CD14-positive monocyte (primary cell): ENCODE measurements at regions not wholly inside any gene's neighbourhood (a gene's known extent, or its start where the extent isn't known, plus 50 kb on each side); places are given as distances from the start of the nearest gene placed in this dataset.

Experiments used
- DNase-seq, 3 donors: peaks; one replicate each; pipeline ENCODE4 v3.0.0-alpha.2; 2011 to 2022
- H2AFZ ChIP-seq: 2 replicates; pipeline ENCODE4 v1.6.0; 2012; ENCODE audit warnings: mild to moderate bottlenecking, low read depth, low read length, inconsistent platforms; ENCODE audit not compliant: insufficient read depth, poor library complexity, severe bottlenecking
- H3K27ac ChIP-seq, 2 donors: 1 replicate in 1 of 2; 2 replicates in 1 of 2; pipeline ENCODE4 v1.5.1; 2012 to 2013; ENCODE audit warnings: low read length in 2 of 2, control low read depth in 1 of 2, inconsistent platforms in 1 of 2, low read depth in 1 of 2, mild to moderate bottlenecking in 1 of 2
- H3K27me3 ChIP-seq, 2 donors: one replicate each; pipeline versions ENCODE4 v1.6.0 to v1.6.1; 2011 to 2013; ENCODE audit warnings: low read length in 2 of 2; ENCODE audit not compliant: control insufficient read depth in 2 of 2, insufficient read depth in 2 of 2
- H3K36me3 ChIP-seq, 2 donors: replicated peaks in 1 of 2; 1 replicate in 1 of 2; 2 replicates in 1 of 2; pipeline versions ENCODE4 v1.5.1 to v1.6.1; 2012 to 2013; ENCODE audit warnings: low read length in 2 of 2, control low read depth in 1 of 2, inconsistent platforms in 1 of 2, mild to moderate bottlenecking in 1 of 2; ENCODE audit not compliant: insufficient read depth in 2 of 2, control insufficient read depth in 1 of 2
- H3K4me1 ChIP-seq, 2 donors: 1 replicate in 1 of 2; 2 replicates in 1 of 2; pipeline versions ENCODE4 v1.5.1 to v1.6.1; 2012 to 2013; ENCODE audit warnings: low read length in 2 of 2, control low read depth in 1 of 2, inconsistent platforms in 1 of 2, mild to moderate bottlenecking in 1 of 2, moderate library complexity in 1 of 2; ENCODE audit not compliant: insufficient read depth in 2 of 2, control insufficient read depth in 1 of 2
- H3K4me2 ChIP-seq: replicated peaks from 2 replicates; pipeline ENCODE3; 2012; ENCODE audit warnings: low read length, moderate library complexity, mild to moderate bottlenecking; ENCODE audit not compliant: poor library complexity, severe bottlenecking; ENCODE audit errors: extremely low read depth
- H3K4me3 ChIP-seq, 3 experiments: fragments of 200-600 bp in 1 of 3; sonication (generic) in 1 of 3; replicated peaks in 1 of 3; 1 replicate in 2 of 3; 2 replicates in 1 of 3; pipeline ENCODE4 v1.5.1; 2011 to 2013; ENCODE audit warnings: low read length in 3 of 3, mild to moderate bottlenecking in 3 of 3, control low read depth in 2 of 3, low read depth in 2 of 3, inconsistent platforms in 1 of 3, moderate library complexity in 1 of 3
- H3K79me2 ChIP-seq: 2 replicates; pipeline ENCODE4 v1.6.0; 2012; ENCODE audit warnings: mild to moderate bottlenecking, control low read depth, inconsistent platforms, low read length, moderate library complexity; ENCODE audit not compliant: insufficient read depth
- H3K9ac ChIP-seq: 2 replicates; pipeline ENCODE4 v1.6.0; 2017; ENCODE audit warnings: low read length, mild to moderate bottlenecking; ENCODE audit not compliant: insufficient read depth, poor library complexity, severe bottlenecking
- H3K9me3 ChIP-seq, 2 donors: replicated peaks in 1 of 2; 1 replicate in 1 of 2; 2 replicates in 1 of 2; pipeline versions ENCODE4 v1.5.1 to v1.6.1; 2012 to 2013; ENCODE audit warnings: low read length in 2 of 2, control low read depth in 1 of 2; ENCODE audit not compliant: control insufficient read depth in 1 of 2, insufficient read depth in 1 of 2
- H4K20me1 ChIP-seq: 2 replicates; pipeline ENCODE4 v1.6.0; 2012; ENCODE audit warnings: mild to moderate bottlenecking, low read length, control low read depth, moderate library complexity; ENCODE audit not compliant: insufficient read depth
- H3K27ac Mint-ChIP-seq, 7 donors: one replicate each; pipeline ENCODE4 v1.8.0; 2020; ENCODE audit warnings: mild to moderate bottlenecking in 7 of 7, mixed read lengths in 7 of 7, moderate library complexity in 6 of 7, inconsistent platforms in 2 of 7
- H3K27me3 Mint-ChIP-seq, 3 donors: one replicate each; pipeline ENCODE4 v1.8.0; 2021 to 2022; ENCODE audit warnings: low read depth in 3 of 3, mild to moderate bottlenecking in 3 of 3, mixed read lengths in 3 of 3, moderate library complexity in 3 of 3, inconsistent platforms in 1 of 3
- H3K36me3 Mint-ChIP-seq, 2 donors: one replicate each; pipeline ENCODE4 v1.8.0; 2020; ENCODE audit warnings: mixed read lengths in 2 of 2, inconsistent platforms in 1 of 2, mild to moderate bottlenecking in 1 of 2
- H3K4me1 Mint-ChIP-seq: one replicate; pipeline ENCODE4 v1.8.0; 2020; ENCODE audit warnings: mild to moderate bottlenecking, mixed read lengths
- H3K4me3 Mint-ChIP-seq, 2 donors: one replicate each; pipeline ENCODE4 v1.8.0; 2020; ENCODE audit warnings: mild to moderate bottlenecking in 2 of 2, mixed read lengths in 2 of 2, moderate library complexity in 1 of 2
- H3K9me3 Mint-ChIP-seq, 7 donors: one replicate each; pipeline ENCODE4 v1.8.0; 2020 to 2022; ENCODE audit warnings: mixed read lengths in 7 of 7, mild to moderate bottlenecking in 6 of 7, moderate library complexity in 6 of 7, inconsistent platforms in 2 of 7
- WGBS: methylation state at CpG from one replicate; pipeline ENCODE4 v1.1.5; 2013; ENCODE audit warnings: missing lambda C conversion rate; ENCODE audit not compliant: insufficient coverage; 5-methylcytosine and 5-hydroxymethylcytosine counted together
- intact Hi-C, 2 donors: fragments of 100-400 bp; cut with micrococcal nuclease; formaldehyde crosslinking; loops; one replicate each; pipeline versions ENCODE4 v1.15.0 to v1.15.1; 2023
- TF ChIP-seq, protein P1 (sequence below): fragments of 200-600 bp; IDR thresholded peaks from one replicate; pipeline ENCODE4 v1.8.0; 2022; ENCODE audit warnings: antibody characterized with exemption, mild to moderate bottlenecking

DNA sequence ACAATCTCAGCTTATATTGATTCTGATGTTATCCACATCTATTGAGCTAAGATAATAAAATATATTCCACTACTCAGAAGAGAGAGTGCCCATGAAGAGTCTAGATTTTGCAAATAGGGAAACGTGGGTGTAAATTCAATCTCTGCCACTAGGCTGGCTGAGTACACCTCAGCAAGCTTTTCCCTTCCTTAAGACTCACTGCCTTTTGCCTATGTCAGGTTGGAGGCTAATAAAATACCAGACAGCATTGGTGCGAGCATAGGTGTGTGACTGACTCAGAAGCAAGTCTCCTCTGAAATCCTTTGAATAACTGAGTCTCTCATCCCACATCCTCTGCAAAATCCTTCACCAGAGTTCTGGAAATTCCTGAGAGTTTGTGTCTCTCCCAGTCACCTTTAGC, 405.4 kb upstream of the CPEB2 start:
- TF ChIP-seq, protein P1, sequence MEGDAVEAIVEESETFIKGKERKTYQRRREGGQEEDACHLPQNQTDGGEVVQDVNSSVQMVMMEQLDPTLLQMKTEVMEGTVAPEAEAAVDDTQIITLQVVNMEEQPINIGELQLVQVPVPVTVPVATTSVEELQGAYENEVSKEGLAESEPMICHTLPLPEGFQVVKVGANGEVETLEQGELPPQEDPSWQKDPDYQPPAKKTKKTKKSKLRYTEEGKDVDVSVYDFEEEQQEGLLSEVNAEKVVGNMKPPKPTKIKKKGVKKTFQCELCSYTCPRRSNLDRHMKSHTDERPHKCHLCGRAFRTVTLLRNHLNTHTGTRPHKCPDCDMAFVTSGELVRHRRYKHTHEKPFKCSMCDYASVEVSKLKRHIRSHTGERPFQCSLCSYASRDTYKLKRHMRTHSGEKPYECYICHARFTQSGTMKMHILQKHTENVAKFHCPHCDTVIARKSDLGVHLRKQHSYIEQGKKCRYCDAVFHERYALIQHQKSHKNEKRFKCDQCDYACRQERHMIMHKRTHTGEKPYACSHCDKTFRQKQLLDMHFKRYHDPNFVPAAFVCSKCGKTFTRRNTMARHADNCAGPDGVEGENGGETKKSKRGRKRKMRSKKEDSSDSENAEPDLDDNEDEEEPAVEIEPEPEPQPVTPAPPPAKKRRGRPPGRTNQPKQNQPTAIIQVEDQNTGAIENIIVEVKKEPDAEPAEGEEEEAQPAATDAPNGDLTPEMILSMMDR = no peak
- DNase-seq = no peak
- Mint-ChIP-seq H3K4me1 (no peaks in the 10 kb centered on the region), H3K9me3 (peaks cover 2 to 9% (median 6%) of the 10 kb centered on the region in 7 donors), H3K36me3 (no peaks in the 10 kb centered on the region), H3K27me3 (no peaks in the 10 kb centered on the region), H3K4me3 (no peak overlapping the region), H3K27ac (no peak overlapping the region)
- 83% methylated on average over 1 of the region's 2 CpGs for WGBS
- Histone ChIP-seq H2AFZ (no peak overlapping the region), H3K4me3 (no peak overlapping the region), H3K27me3 (no peaks in the 10 kb centered on the region), H3K9me3 (peaks cover 0 to 3% of the 10 kb centered on the region in 2 donors), H3K36me3 (no peaks in the 10 kb centered on the region), H3K27ac (no peak overlapping the region), H3K4me2 (no peak overlapping the region), H3K79me2 (no peaks in the 10 kb centered on the region), H3K4me1 (no peaks in the 10 kb centered on the region), H3K9ac (no peak overlapping the region), H4K20me1 (no peaks in the 10 kb centered on the region)
- intact Hi-C loops = no loop called here

DNA sequence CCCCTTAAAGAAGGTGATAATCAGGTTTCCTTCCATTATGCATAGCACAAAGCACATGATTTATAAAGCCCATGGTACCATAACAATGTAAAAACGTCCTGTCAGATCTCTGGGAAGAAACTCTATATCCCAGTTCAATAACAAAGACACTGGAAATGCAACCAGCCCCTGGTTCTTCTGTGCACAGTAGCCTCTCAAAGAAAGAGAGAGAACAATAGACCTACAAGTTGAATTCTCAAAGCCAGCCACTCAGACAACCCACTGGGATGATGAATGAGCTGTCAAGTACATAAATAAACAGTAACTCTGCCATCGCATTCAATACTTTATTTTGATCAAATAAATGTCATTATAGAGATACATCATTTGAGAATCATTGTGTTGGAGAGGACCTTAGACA, 400.1 kb upstream of the CPEB2 start:
- Mint-ChIP-seq H3K36me3 (no peaks in the 10 kb centered on the region), H3K27me3 (no peaks in the 10 kb centered on the region), H3K4me3 (no peak overlapping the region), H3K27ac (no peak overlapping the region), H3K9me3 (peaks cover 0 to 6% (median 3%) of the 10 kb centered on the region in 7 donors), H3K4me1 (no peaks in the 10 kb centered on the region)
- peaks cover 0 to 3% of the 10 kb centered on the region in 2 donors for H3K9me3 ChIP-seq
- no peaks in the 10 kb centered on the region for H3K79me2 ChIP-seq
- H2AFZ ChIP-seq = no peak overlapping the region
- H3K4me3 ChIP-seq = no peak overlapping the region
- TF ChIP-seq, protein P1 = no peak
- H3K4me2 ChIP-seq = no peak overlapping the region
- DNase-seq = no peak
- no peaks in the 10 kb centered on the region for H3K4me1 ChIP-seq
- H3K27ac ChIP-seq = no peak overlapping the region
- H4K20me1 ChIP-seq = no peaks in the 10 kb centered on the region
- H3K36me3 ChIP-seq = no peaks in the 10 kb centered on the region
- H3K9ac ChIP-seq = no peak overlapping the region
- WGBS = 67% methylated on average over 1 of the region's 2 CpGs
- intact Hi-C loops = no loop called here
- no peaks in the 10 kb centered on the region for H3K27me3 ChIP-seq
